Stimulated activated CD8-positive, alpha-beta memory T cell treated with anti-CD3 and anti-CD28 coated beads, Interleukin-7, amount 100 ng/mL, for 48 hours (primary cell): ENCODE measurements at regions not wholly inside any gene's neighbourhood (a gene's known extent, or its start where the extent isn't known, plus 50 kb on each side); places are given as distances from the start of the nearest gene placed in this dataset.
"Not testable (repeated sequence)": the region's sequence is repeated elsewhere in the genome, so short reads cannot be mapped to it uniquely, and the experiment has no call there.

Experiments used
- DNase-seq, 2 donors: peaks; one replicate each; pipeline ENCODE4 v3.0.0-alpha.2; 2020; ENCODE audit warnings: low read depth in 1 of 2; ENCODE audit errors: extremely low read depth in 1 of 2

- DNase-seq: no peak
Observed at GRCh38 chr11:95412074-95412473, 181.1 kb upstream of the SESN3 start.

GRCh38 chr11:95410707-95411106, 179.7 kb upstream of the SESN3 start:
- not testable (repeated sequence) for DNase-seq

- no peak for DNase-seq
Observed at GRCh38 chr11:95406271-95406670, 175.3 kb upstream of the SESN3 start.

DNA sequence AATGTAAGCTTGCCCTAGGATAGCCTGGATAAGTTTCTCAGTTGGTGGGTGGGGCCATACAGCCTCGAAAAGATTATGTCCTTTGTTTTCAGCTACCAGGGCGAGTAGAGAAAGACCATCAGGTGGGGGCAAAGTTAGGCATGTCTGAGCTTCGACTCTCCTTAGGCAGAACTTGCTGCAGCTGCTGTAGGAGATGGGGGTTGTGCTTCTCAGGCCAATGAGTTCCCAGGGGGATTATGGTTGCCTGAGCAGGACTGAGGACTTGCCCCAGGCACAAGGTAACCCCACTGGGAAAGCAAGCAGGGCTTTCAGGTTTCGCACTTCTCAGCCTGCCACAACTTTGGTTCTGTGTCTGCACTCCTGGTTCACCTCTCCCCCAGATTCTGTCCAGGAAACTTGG, 173.4 kb upstream of the SESN3 start:
- no peak for DNase-seq

DNA sequence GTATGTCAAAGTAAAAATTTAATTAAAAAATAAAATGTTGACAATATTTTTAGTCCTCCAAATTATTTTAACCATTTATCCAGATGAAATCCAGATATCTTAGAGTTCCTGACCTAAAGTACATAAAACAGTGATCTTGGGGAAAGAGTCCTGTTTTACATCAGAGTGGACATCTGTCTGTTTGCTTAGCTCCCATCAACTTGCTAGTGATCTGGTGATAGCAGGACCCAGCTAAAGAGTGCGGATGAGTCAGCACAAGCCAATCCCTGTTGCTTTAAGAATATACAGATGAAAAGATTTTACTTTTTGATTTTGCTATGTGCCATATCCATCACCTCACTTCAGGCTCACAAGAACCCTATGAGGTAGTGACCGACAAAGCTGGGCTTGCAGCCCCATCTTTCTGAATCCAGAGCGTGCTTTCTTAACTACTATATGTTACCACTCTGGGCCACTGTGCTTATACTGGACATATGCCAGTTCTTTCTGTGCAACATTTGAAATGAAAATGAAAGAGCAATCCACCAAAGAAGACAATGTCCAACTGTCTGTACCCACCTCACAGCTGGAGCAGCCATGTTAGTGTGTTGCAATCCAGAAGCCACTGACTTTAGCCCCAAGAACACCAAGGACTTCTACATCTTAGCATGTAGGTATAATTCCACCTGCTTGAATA, 167.6 kb upstream of the SESN3 start:
- no peak for DNase-seq

GRCh38 chr11:95392644-95393043, 161.6 kb upstream of the SESN3 start:
- no peak for DNase-seq

GRCh38 chr11:95389427-95389826, 158.4 kb upstream of the SESN3 start:
- DNase-seq: no peak

DNA sequence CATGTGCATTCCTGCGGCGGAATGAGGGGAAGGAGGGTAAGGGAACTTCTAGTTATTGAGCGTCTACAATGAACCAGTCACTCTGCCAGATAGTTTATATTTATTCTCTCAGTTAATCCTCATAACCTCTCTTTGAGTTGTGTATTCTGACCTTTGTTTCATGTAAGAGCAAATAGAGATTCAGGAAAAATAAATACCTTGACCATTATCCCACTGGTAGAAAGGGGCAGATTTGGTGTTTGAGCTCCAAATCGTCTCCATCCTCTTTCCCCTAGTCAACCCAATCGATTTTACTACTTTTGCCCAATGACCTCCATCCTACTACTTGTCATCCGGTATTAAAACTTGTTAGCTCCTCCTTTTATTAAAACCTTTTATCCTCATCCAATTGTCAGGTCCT, 157.1 kb upstream of the SESN3 start:
- DNase-seq: no peak

GRCh38 chr11:95387325-95387724, 156.3 kb upstream of the SESN3 start:
- no peak for DNase-seq

GRCh38 chr11:95385577-95385976, 154.6 kb upstream of the SESN3 start:
- no peak for DNase-seq

- DNase-seq: no peak
Observed at GRCh38 chr11:95379479-95379878, 148.5 kb upstream of the SESN3 start.

- no peak for DNase-seq
Observed at GRCh38 chr11:95378789-95379188, 147.8 kb upstream of the SESN3 start.

- DNase-seq: no peak
Observed at GRCh38 chr11:95378111-95378510, 147.1 kb upstream of the SESN3 start.

DNA sequence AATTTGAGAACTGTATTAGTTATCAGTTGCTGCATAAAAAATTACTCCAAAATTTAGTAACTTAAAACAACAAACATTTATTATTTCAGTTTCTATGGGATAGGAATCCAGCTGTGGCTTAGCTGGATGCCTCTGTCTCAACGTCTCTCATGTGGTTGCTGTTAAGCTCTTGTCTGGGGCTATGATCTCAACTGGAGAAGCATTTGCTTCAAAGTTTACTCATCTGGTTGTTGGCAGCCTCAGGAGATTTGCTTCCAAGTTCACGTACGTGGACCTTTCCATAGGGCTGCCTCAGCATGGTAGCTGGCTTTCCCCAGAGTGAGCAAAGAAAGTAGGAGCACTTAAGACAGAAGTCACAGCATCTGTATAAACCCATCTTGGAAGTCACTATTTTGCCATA, 144.9 kb upstream of the SESN3 start:
- no peak for DNase-seq

DNA sequence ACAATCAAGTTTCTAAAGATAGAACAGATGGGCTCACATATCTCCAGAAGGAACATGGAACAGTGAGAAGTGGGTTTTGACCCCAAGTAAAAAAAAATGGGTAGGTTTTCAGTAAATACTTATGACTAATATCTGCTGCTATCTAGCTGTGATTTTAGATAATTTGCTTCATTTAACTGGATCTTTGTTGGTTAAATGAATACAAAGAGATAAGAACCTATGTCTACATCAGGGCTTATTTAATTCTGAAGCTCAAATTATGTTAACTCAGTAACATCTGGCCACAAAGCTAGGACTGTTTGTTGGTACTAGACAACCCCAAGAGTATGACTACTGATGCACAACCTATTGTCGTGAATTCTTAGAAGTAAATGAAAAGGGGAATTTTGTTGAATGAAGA, 144.4 kb upstream of the SESN3 start:
- DNase-seq: no peak

DNA sequence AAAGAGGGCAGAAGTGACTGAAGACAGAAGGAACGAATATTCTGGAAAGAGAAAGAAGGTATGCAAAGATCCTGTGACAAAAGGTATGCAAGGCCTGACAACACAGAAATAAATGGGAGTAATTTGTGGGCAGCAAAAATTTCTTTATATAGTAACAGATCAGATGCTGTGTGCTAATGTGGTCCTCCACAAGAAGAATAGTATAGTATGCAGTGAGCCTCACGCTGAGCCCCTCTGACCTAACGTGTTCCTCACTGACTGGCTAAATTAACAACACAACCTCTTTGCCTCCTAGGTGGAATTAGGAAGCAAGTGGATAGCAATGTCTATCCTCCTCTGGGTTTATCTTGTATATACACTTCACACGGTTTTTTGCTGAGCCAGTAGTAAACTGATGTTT, 143.1 kb upstream of the SESN3 start:
- DNase-seq: no peak

DNA sequence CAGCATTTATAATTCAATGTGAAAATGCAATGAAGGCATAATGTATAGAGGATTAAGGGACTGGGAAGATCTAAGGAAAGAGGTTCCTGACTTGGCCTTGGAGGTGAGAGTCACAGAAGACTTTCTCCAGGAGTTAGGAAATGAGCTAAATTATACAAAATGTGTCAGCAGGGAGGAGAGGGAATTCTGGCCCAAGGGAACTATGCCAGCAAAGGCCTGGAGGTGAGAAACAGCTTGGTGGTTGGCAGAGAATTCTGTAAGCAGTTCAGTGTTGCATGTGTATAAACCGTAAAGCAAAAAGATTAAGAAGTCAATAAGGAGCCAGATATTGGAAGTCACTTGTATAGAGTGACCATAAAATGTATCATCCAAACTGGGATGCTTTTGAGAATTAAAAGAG, 142.2 kb upstream of the SESN3 start:
- no peak for DNase-seq

GRCh38 chr11:95372097-95372656, 141.2 kb upstream of the SESN3 start:
- DNase-seq: no peak

GRCh38 chr11:95371153-95371552, 140.2 kb upstream of the SESN3 start:
- no peak for DNase-seq

GRCh38 chr11:95367726-95368125, 136.7 kb upstream of the SESN3 start:
- no peak for DNase-seq

GRCh38 chr11:95365348-95365747, 134.3 kb upstream of the SESN3 start:
- no peak for DNase-seq

DNA sequence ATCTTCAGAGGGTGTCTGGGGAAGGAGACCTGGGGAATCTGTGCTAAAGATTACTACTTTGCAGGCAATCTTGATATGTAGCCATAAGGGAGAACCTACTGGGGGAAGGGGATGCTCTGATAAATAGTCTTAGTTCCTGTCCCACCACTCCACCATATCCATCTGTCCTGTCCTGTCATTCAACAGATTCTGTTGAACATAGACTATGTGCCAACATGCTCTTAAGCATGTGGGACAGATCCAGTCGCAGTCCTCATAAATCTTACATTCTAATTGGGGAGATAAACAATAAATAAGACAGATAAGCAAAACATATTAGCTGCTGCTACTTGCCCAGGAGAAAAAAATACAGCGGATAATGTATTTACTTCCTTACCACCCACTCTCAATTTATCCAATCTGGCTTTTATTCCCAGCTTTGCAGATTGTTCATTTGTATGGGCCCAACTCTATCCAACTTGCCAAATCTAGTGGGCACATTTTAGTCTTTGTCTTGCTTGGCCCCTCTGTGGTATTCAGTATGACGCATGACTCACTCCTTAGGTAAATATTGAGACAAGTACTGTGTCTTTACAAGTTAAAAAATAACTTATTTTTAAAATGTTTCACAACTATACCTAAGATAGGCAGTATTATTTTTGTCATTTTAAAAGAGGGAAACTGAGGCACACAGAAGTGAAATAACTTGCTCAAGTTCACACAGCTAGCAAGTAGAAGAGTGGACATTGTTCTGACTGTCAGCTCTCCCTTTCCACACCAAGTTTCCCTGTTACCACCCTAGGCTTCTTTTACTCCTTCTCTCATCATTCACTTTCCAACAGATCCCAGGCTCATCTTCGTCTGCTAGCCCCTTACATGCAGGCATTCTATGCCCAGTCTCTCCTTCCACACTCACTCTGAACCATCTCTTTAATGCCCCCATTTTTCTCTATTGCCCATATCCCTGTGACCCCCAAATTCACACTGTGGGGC, 133.6 kb upstream of the SESN3 start:
- DNase-seq: no peak
